ENCODE measurements at regions not wholly inside any gene's neighbourhood (a gene's known extent, or its start where the extent isn't known, plus 50 kb on each side); places are given as distances from the start of the nearest gene placed in this dataset.

DNA sequence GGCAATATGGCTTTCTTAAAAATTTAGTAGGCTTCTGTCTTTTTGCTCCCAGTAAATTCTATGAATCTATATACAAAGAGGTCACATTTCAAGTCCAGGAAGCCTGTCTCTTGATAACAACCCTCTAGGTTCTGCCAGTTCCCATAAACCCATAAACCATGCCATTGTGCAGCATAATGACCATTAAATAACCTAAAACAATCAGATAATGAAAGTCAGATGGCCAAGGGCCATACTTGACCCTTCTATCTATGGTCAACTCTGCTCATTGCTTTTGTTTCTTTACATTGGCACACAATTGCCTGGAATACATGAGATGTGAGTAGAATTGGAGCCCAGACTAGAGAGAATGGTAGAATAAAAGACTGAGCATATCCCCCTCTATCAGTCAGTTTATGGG, 305.4 kb upstream of the KIF2A start:
- Histone ChIP-seq H2BK15ac (ENCODE audit: low read length) (no peak overlapping the region), H2BK20ac (ENCODE audit: low read length) (no peak overlapping the region), H4K20me1 (replicated peaks in 1 of 2; ENCODE audit: control insufficient read depth in 1 of 2, insufficient read depth in 2 of 2, low read length in 2 of 2) (no peaks in the 10 kb centered on the region), H2BK120ac (replicated peaks; ENCODE audit: low read depth, low read length) (no peak overlapping the region), H3K23me2 (ENCODE audit: low read depth, low read length) (no peaks in the 10 kb centered on the region), H3K4ac (replicated peaks; ENCODE audit: insufficient read length, low read depth, low read length) (no peak overlapping the region), H3K36me3 (ENCODE audit: control insufficient read depth in 2 of 4, insufficient read depth in 4 of 4, low read length in 3 of 4) (no peaks in the 10 kb centered on the region), H3K79me1 (ENCODE audit: low read depth, low read length) (no peaks in the 10 kb centered on the region), H4K8ac (ENCODE audit: extremely low read depth, insufficient read depth, low read length) (no peak overlapping the region), H3K14ac (ENCODE audit: insufficient read length) (no peak overlapping the region), H3K18ac (ENCODE audit: extremely low read depth, low read length) (no peak overlapping the region), H3K4me2 (ENCODE audit: insufficient read depth in 1 of 2, low read depth in 2 of 2, low read length in 2 of 2) (no peak overlapping the region), H2AFZ (ENCODE audit: low read length) (no peak overlapping the region), H4K91ac (replicated peaks; ENCODE audit: insufficient read length, low read length) (no peak overlapping the region), H3K79me2 (ENCODE audit: control insufficient read depth in 1 of 2, insufficient read depth in 2 of 2, low read length in 2 of 2) (no peaks in the 10 kb centered on the region), H4K5ac (ENCODE audit: insufficient read length, low read depth, low read length) (no peak overlapping the region), H3K9me3 (ENCODE audit: insufficient read depth in 2 of 2, low read depth in 1 of 2, low read length in 1 of 2) (no peaks in the 10 kb centered on the region), H3K4me1 (replicated peaks in 1 of 4; ENCODE audit: control insufficient read depth in 3 of 4, insufficient read depth in 4 of 4, low read length in 3 of 4) (no peaks in the 10 kb centered on the region), H3K4me3 (ENCODE audit: extremely low read depth in 1 of 4, insufficient read depth in 2 of 4, low read depth in 3 of 4, low read length in 4 of 4) (no peak overlapping the region), H2BK12ac (ENCODE audit: low read depth, low read length) (no peak overlapping the region), H2BK5ac (ENCODE audit: low read depth, low read length) (no peak overlapping the region), H3K56ac (replicated peaks; ENCODE audit: insufficient read length, low read depth, low read length) (no peak overlapping the region), H3K23ac (ENCODE audit: insufficient read length) (no peak overlapping the region), H3K27ac (ENCODE audit: low read depth, low read length) (no peak overlapping the region), H3K9ac (replicated peaks in 1 of 4; ENCODE audit: extremely low read depth in 1 of 4, low read depth in 3 of 4, low read length in 3 of 4) (no peak overlapping the region), H3K27me3 (replicated peaks in 1 of 4; ENCODE audit: control insufficient read depth in 3 of 4, extremely low read depth in 1 of 4, insufficient read depth in 3 of 4, low read length in 3 of 4) (no peaks in the 10 kb centered on the region), H2AK5ac (ENCODE audit: low read depth, low read length) (no peak overlapping the region)
- CTCF ChIA-PET (ENCODE audit: partially characterized antibody): no interaction called here
- POLR2A ChIA-PET (ENCODE audit: partially characterized antibody): no interaction called here
- no peak for FAIRE-seq
- DNase-seq (ENCODE audit: low read depth in 1 of 2, low spot score in 2 of 2): no peak
- TF ChIP-seq CHD7 (IDR thresholded peaks at IDR 0.05; ENCODE audit: insufficient replicate concordance, low read length): no peak
- no peak for TF ChIP-seq ZNF274 (IDR thresholded peaks at IDR 0.05; ENCODE audit: borderline replicate concordance, extremely low read depth, low read length)
